NCI-H1092 (cell line): ENCODE measurements at regions not wholly inside any gene's neighbourhood (a gene's known extent, or its start where the extent isn't known, plus 50 kb on each side); places are given as distances from the start of the nearest gene placed in this dataset.
A peak's percentile ranks its signal among the peaks of the same experiment; 100 is the strongest.
"Not testable (repeated sequence)": the region's sequence is repeated elsewhere in the genome, so short reads cannot be mapped to it uniquely, and the experiment has no call there.

ENCODE experiments used
- DNase-seq: peaks from one replicate; lab custom pipeline; 2025; lab: John Stamatoyannopoulos, UW

GRCh38 chrX:74080165-74080564 lies 223.8 kb upstream of the ZCCHC13 start:
- no peak for DNase-seq

- DNase-seq, result no peak
These were observed 213.4 kb upstream of the XIST start for GRCh38 chrX:74065831-74066390.

GRCh38 chrX:74063426-74064155 lies 211.1 kb upstream of the XIST start:
- DNase-seq, result no peak

GRCh38 chrX:74061879-74062278 lies 209.4 kb upstream of the XIST start:
- DNase-seq, result no peak

GRCh38 chrX:74049126-74049525 lies 196.6 kb upstream of the XIST start:
- DNase-seq, result no peak

GRCh38 chrX:74034066-74034465 lies 181.6 kb upstream of the XIST start:
- not testable (repeated sequence) for DNase-seq

- DNase-seq, result not testable (repeated sequence)
These were observed 179.0 kb upstream of the XIST start for GRCh38 chrX:74031527-74031926.

- DNase-seq, result not testable (repeated sequence)
These were observed 178.3 kb upstream of the XIST start for GRCh38 chrX:74030766-74031165.

GRCh38 chrX:74025145-74025544 lies 172.6 kb upstream of the XIST start:
- not testable (repeated sequence) for DNase-seq

- DNase-seq, result no peak
These were observed 170.7 kb upstream of the XIST start for GRCh38 chrX:74023203-74023602.

- DNase-seq, result no peak
These were observed 165.7 kb upstream of the XIST start for GRCh38 chrX:74018253-74018652.

- peak; percentile 31 for DNase-seq
These were observed 163.0 kb upstream of the XIST start for GRCh38 chrX:74015379-74016019.

- no peak for DNase-seq
These were observed 156.5 kb upstream of the XIST start for GRCh38 chrX:74009041-74009440.

GRCh38 chrX:73992019-73992418 lies 139.5 kb upstream of the XIST start:
- DNase-seq, result no peak

- no peak for DNase-seq
These were observed 134.7 kb upstream of the XIST start for GRCh38 chrX:73987166-73987565.

GRCh38 chrX:73979551-73980131 lies 127.1 kb upstream of the XIST start:
- DNase-seq, result no peak

- no peak for DNase-seq
These were observed 125.1 kb upstream of the XIST start for GRCh38 chrX:73977542-73978169.

GRCh38 chrX:73967461-73967860 lies 114.9 kb upstream of the XIST start:
- not testable (repeated sequence) for DNase-seq

- no peak for DNase-seq
These were observed 113.3 kb upstream of the XIST start for GRCh38 chrX:73965833-73966232.

GRCh38 chrX:73964579-73964978 lies 112.1 kb upstream of the XIST start:
- no peak for DNase-seq

GRCh38 chrX:73963682-73964081 lies 111.2 kb upstream of the XIST start:
- no peak for DNase-seq

- DNase-seq, result no peak
These were observed 110.4 kb upstream of the XIST start for GRCh38 chrX:73962948-73963347.

GRCh38 chrX:73961867-73962266 lies 109.4 kb upstream of the XIST start:
- not testable (repeated sequence) for DNase-seq
